ENCODE measurements at regions not wholly inside any gene's neighbourhood (a gene's known extent, or its start where the extent isn't known, plus 50 kb on each side); places are given as distances from the start of the nearest gene placed in this dataset.
A peak's percentile ranks its signal among the peaks of the same experiment; 100 is the strongest.

- H3K27me3 Mint-ChIP-seq (ENCODE audit: low read depth, poor library complexity), result peaks cover 4% of the 10 kb centered on the region
- peaks cover 24% of the 10 kb centered on the region for H3K9me3 Mint-ChIP-seq
- peaks cover 44% of the 10 kb centered on the region for H3K36me3 Mint-ChIP-seq (ENCODE audit: low read depth)
- H3K4me3 Mint-ChIP-seq, result no peak overlapping the region
- no peak for TF ChIP-seq CTCF (IDR thresholded peaks at IDR 0.05)
- DNase-seq, result no peak
- H3K4me1 Mint-ChIP-seq, result peaks cover 53% of the 10 kb centered on the region
- peak overlapping the region; percentile 8 for H3K27ac Mint-ChIP-seq
Observed at GRCh38 chr13:91127995-91128394, 219.5 kb upstream of the MIR17HG start.

- H3K27ac Mint-ChIP-seq, result no peak overlapping the region
- TF ChIP-seq CTCF (IDR thresholded peaks at IDR 0.05), result no peak
- H3K4me3 Mint-ChIP-seq, result no peak overlapping the region
- H3K36me3 Mint-ChIP-seq (ENCODE audit: low read depth), result peaks cover 39% of the 10 kb centered on the region
- H3K27me3 Mint-ChIP-seq (ENCODE audit: low read depth, poor library complexity), result peaks cover 4% of the 10 kb centered on the region
- peaks cover 26% of the 10 kb centered on the region for H3K9me3 Mint-ChIP-seq
- no peak for DNase-seq
- H3K4me1 Mint-ChIP-seq, result peaks cover 59% of the 10 kb centered on the region
Observed at GRCh38 chr13:91132381-91132780, 215.1 kb upstream of the MIR17HG start.

DNA sequence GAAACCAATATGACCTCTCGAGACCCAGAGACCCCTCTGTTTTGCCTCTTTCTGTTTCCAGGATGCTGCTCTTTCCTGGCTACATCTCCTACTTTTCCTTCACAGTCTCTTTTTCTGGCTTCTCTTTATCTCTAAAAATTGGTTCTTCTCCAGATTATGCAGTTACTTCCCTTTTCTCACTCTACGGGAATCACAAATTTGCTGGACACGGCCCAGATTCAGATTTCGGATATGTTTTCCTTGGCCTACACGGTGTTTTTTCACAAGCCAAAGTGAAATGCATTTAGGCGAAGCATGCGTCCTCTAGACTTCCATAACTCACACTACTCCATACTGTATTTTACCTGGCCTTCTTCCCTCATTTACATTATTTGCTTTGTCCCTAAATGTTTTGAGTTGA lies 214.7 kb upstream of the MIR17HG start:
- Mint-ChIP-seq H3K36me3 (ENCODE audit: low read depth) (peaks cover 37% of the 10 kb centered on the region), H3K27ac (peak overlapping the region; percentile 16), H3K4me1 (peaks cover 60% of the 10 kb centered on the region), H3K27me3 (ENCODE audit: low read depth, poor library complexity) (peaks cover 4% of the 10 kb centered on the region), H3K9me3 (peaks cover 26% of the 10 kb centered on the region), H3K4me3 (no peak overlapping the region)
- DNase-seq, result no peak
- no peak for TF ChIP-seq CTCF (IDR thresholded peaks at IDR 0.05)

GRCh38 chr13:91133941-91134802 lies 213.3 kb upstream of the MIR17HG start:
- Mint-ChIP-seq H3K4me3 (no peak overlapping the region), H3K4me1 (peaks cover 62% of the 10 kb centered on the region), H3K27me3 (ENCODE audit: low read depth, poor library complexity) (peaks cover 4% of the 10 kb centered on the region), H3K36me3 (ENCODE audit: low read depth) (peaks cover 27% of the 10 kb centered on the region), H3K9me3 (peaks cover 26% of the 10 kb centered on the region), H3K27ac (peak overlapping the region; percentile 99)
- DNase-seq, result peak; percentile 48
- TF ChIP-seq CTCF (IDR thresholded peaks at IDR 0.05), result peak; percentile 78

- peaks cover 4% of the 10 kb centered on the region for H3K27me3 Mint-ChIP-seq (ENCODE audit: low read depth, poor library complexity)
- no peak for DNase-seq
- peaks cover 25% of the 10 kb centered on the region for H3K36me3 Mint-ChIP-seq (ENCODE audit: low read depth)
- peaks cover 68% of the 10 kb centered on the region for H3K4me1 Mint-ChIP-seq
- peak overlapping the region; percentile 99 for H3K27ac Mint-ChIP-seq
- peak overlapping the region; percentile 58 for H3K4me3 Mint-ChIP-seq
- peaks cover 24% of the 10 kb centered on the region for H3K9me3 Mint-ChIP-seq
- TF ChIP-seq CTCF (IDR thresholded peaks at IDR 0.05), result no peak
Observed at GRCh38 chr13:91134803-91135184, 212.7 kb upstream of the MIR17HG start.

DNA sequence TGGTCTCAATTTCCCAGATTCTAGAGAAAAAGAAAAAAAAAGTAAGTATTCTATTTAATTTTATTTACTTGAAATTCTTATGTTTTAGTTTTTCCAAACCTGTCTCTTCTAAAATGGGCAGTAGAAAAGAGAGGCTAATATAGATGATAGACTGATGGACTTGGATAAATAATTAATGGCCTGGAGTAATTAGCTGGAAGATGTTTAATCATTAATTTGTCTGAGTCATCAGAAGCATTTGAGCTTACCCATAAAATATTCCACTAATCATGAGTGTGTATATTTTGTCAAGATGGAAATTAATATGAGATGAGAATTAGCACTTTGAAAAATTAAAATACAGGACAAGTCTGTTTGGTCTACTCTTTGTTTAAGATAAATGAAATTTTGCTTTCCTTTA lies 212.1 kb upstream of the MIR17HG start:
- Mint-ChIP-seq H3K27me3 (ENCODE audit: low read depth, poor library complexity) (no peaks in the 10 kb centered on the region), H3K27ac (peak overlapping the region; percentile 99), H3K36me3 (ENCODE audit: low read depth) (peaks cover 20% of the 10 kb centered on the region), H3K4me1 (peaks cover 74% of the 10 kb centered on the region), H3K4me3 (peak overlapping the region; percentile 64), H3K9me3 (peaks cover 18% of the 10 kb centered on the region)
- no peak for DNase-seq
- TF ChIP-seq CTCF (IDR thresholded peaks at IDR 0.05), result no peak
